GM12891 (cell line): ENCODE measurements at regions not wholly inside any gene's neighbourhood (a gene's known extent, or its start where the extent isn't known, plus 50 kb on each side); places are given as distances from the start of the nearest gene placed in this dataset.

Source experiments
- PAX5 ChIP-seq: IDR thresholded peaks from 2 replicates; pipeline ENCODE4 v1.6.1; 2011; ENCODE audit warnings: low read length, moderate library complexity, mild to moderate bottlenecking; ENCODE audit not compliant: insufficient read depth, severe bottlenecking
- POLR2A ChIP-seq: IDR thresholded peaks from 2 replicates; pipeline ENCODE4 v1.6.1; 2011; ENCODE audit warnings: low read depth, low read length, control low read depth
- POLR2AphosphoS5 ChIP-seq: IDR thresholded peaks from 2 replicates; pipeline ENCODE4 v1.6.1; 2011; ENCODE audit warnings: low read depth, low read length, control low read depth
- POU2F2 ChIP-seq: IDR thresholded peaks from 2 replicates; pipeline ENCODE4 v1.6.1; 2011; ENCODE audit warnings: low read depth, mild to moderate bottlenecking, control low read depth, low read length, moderate library complexity
- SPI1 ChIP-seq: IDR thresholded peaks from 2 replicates; pipeline ENCODE4 v1.6.1; 2011; ENCODE audit warnings: low read depth, low read length, control low read depth
- TAF1 ChIP-seq: IDR thresholded peaks from 2 replicates; pipeline ENCODE4 v1.6.1; 2011; ENCODE audit warnings: low read depth, low read length, control low read depth

DNA sequence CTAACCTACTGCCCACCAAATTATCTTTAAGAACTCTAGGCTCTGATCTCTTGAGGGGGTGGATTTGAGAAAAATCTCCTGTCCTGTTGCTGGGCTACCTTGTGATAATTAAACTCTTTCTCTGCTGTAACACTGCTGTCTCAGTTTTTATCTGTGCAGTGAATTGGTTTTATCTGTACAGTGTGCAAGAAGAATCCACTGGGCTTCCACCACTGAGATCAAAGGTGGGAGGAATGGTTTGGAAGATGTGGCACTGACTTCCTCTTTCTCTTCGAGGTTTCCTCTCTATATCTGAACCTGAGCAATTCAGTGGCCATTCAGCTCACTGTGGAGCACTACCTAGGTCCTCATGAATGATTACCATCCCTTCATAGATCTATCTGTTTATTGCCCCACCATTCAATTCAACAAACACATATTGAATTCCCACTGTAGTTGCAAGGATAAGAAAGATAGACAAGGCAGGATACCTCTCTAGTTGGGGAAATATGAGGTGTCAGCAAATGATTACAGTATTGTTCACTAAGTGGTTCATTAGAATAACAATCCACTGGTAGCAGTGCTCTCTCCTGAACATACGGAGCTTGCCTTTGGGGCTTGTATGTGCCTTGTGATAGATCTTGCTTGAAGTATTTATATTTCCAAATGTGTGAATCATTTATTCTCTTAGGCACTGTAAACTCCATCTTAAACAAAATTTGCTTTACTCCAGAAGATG lies 172.1 kb upstream of the ARG1 start:
- no peak for TF ChIP-seq POLR2A
- no peak for TF ChIP-seq POLR2AphosphoS5
- peak; percentile 53; the same call in 1 of the 2 replicates for TF ChIP-seq SPI1
- TF ChIP-seq TAF1: no peak
- no peak for TF ChIP-seq POU2F2
- no peak for TF ChIP-seq PAX5
